ENCODE measurements at regions not wholly inside any gene's neighbourhood (a gene's known extent, or its start where the extent isn't known, plus 50 kb on each side); places are given as distances from the start of the nearest gene placed in this dataset.

GRCh38 chr7:131897016-131897789 is 340.8 kb upstream of the PODXL start:
- TF ChIP-seq TAF1 (IDR thresholded peaks at IDR 0.05; ENCODE audit: low read depth, low read length) (no peak), SPI1 (IDR thresholded peaks at IDR 0.05; ENCODE audit: low read depth, low read length) (no peak), PAX5 (IDR thresholded peaks at IDR 0.05; ENCODE audit: insufficient read depth, low read length, severe bottlenecking) (no peak), POLR2A (IDR thresholded peaks at IDR 0.05; ENCODE audit: low read depth, low read length) (no peak)
- FAIRE-seq (no peak), DNase-seq (ENCODE audit: insufficient read length, low spot score) (no peak)

GRCh38 chr7:131896165-131896863 is 339.9 kb upstream of the PODXL start:
- no peak for TF ChIP-seq TAF1 (IDR thresholded peaks at IDR 0.05; ENCODE audit: low read depth, low read length)
- TF ChIP-seq SPI1 (IDR thresholded peaks at IDR 0.05; ENCODE audit: low read depth, low read length), result no peak
- TF ChIP-seq POLR2A (IDR thresholded peaks at IDR 0.05; ENCODE audit: low read depth, low read length), result no peak
- no peak for TF ChIP-seq POLR2AphosphoS5 (IDR thresholded peaks at IDR 0.05; ENCODE audit: low read depth, low read length)
- TF ChIP-seq POU2F2 (IDR thresholded peaks at IDR 0.05; ENCODE audit: low read depth, low read length), result no peak
- TF ChIP-seq PAX5 (IDR thresholded peaks at IDR 0.05; ENCODE audit: insufficient read depth, low read length, severe bottlenecking), result no peak
- FAIRE-seq, result no peak
- no peak for DNase-seq (ENCODE audit: insufficient read length, low spot score)

GRCh38 chr7:131895541-131896164 is 339.2 kb upstream of the PODXL start:
- FAIRE-seq, result no peak
- TF ChIP-seq POU2F2 (IDR thresholded peaks at IDR 0.05; ENCODE audit: low read depth, low read length) (no peak), SPI1 (IDR thresholded peaks at IDR 0.05; ENCODE audit: low read depth, low read length) (no peak), PAX5 (IDR thresholded peaks at IDR 0.05; ENCODE audit: insufficient read depth, low read length, severe bottlenecking) (no peak), POLR2AphosphoS5 (IDR thresholded peaks at IDR 0.05; ENCODE audit: low read depth, low read length) (no peak), TAF1 (IDR thresholded peaks at IDR 0.05; ENCODE audit: low read depth, low read length) (no peak), POLR2A (IDR thresholded peaks at IDR 0.05; ENCODE audit: low read depth, low read length) (no peak)
- DNase-seq (ENCODE audit: insufficient read length, low spot score), result no peak

GRCh38 chr7:131893631-131894340 is 337.4 kb upstream of the PODXL start:
- no peak for DNase-seq (ENCODE audit: insufficient read length, low spot score)
- FAIRE-seq, result no peak
- TF ChIP-seq POU2F2 (IDR thresholded peaks at IDR 0.05; ENCODE audit: low read depth, low read length) (no peak), POLR2A (IDR thresholded peaks at IDR 0.05; ENCODE audit: low read depth, low read length) (no peak), SPI1 (IDR thresholded peaks at IDR 0.05; ENCODE audit: low read depth, low read length) (no peak)

GRCh38 chr7:131890176-131890575 is 333.7 kb upstream of the PODXL start:
- FAIRE-seq (no peak), DNase-seq (ENCODE audit: insufficient read length, low spot score) (no peak)
- no peak for TF ChIP-seq SPI1 (IDR thresholded peaks at IDR 0.05; ENCODE audit: low read depth, low read length)
- no peak for TF ChIP-seq TAF1 (IDR thresholded peaks at IDR 0.05; ENCODE audit: low read depth, low read length)
- no peak for TF ChIP-seq POLR2A (IDR thresholded peaks at IDR 0.05; ENCODE audit: low read depth, low read length)
- TF ChIP-seq POU2F2 (IDR thresholded peaks at IDR 0.05; ENCODE audit: low read depth, low read length), result no peak
- no peak for TF ChIP-seq PAX5 (IDR thresholded peaks at IDR 0.05; ENCODE audit: insufficient read depth, low read length, severe bottlenecking)
- TF ChIP-seq POLR2AphosphoS5 (IDR thresholded peaks at IDR 0.05; ENCODE audit: low read depth, low read length), result no peak

DNA sequence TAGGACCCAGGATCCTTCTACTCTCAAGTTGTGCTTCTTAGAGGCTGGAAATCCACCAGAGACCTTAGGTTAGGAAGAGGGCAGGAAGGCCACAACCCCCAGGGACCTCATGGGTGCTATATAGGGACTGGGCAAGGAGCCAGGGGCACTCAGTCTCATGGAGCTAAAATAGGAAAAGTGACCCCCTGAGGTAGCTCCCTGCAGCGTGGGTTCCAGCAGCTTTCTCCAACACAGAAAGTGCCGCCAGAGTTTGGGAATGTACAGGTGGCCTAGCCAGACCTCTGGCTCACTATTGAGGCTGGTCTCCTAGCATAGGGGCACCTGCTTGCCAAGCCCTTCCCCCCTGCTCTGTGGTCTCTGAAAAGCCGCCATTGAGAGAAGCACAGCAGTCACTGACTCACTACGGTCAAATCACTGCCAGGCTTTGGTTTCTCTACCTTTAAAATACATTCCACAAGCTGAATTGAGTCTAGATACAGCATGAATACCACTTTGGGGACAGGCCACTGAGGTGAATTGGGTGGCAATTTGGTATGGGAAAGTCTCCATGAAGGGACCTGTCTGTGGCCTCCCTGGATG is 333.2 kb upstream of the PODXL start:
- FAIRE-seq (no peak), DNase-seq (ENCODE audit: insufficient read length, low spot score) (no peak)
- TF ChIP-seq POLR2A (IDR thresholded peaks at IDR 0.05; ENCODE audit: low read depth, low read length) (no peak), POU2F2 (IDR thresholded peaks at IDR 0.05; ENCODE audit: low read depth, low read length) (no peak), SPI1 (IDR thresholded peaks at IDR 0.05; ENCODE audit: low read depth, low read length) (no peak), POLR2AphosphoS5 (IDR thresholded peaks at IDR 0.05; ENCODE audit: low read depth, low read length) (no peak), TAF1 (IDR thresholded peaks at IDR 0.05; ENCODE audit: low read depth, low read length) (no peak), PAX5 (IDR thresholded peaks at IDR 0.05; ENCODE audit: insufficient read depth, low read length, severe bottlenecking) (no peak)

DNA sequence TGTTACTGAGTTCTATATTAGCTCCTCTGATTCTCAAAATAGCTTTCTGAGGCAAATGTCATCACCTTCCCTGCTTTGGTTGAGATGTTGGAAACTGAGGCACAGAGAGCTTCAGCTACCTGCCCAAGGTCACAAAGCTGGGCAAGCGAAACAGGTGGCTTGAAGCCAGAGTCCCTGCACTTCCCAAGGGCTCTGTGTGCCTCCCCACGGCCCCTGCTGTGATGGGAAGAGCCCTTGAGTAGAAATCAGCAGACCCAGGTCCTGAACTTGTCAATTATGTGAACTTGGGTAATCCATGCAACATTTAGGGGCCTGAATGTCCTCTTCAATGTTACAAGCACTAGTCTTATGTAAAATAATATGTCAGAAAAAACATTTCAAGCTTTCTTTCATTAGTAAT is 327.3 kb upstream of the PODXL start:
- TF ChIP-seq TAF1 (IDR thresholded peaks at IDR 0.05; ENCODE audit: low read depth, low read length), result no peak
- TF ChIP-seq POU2F2 (IDR thresholded peaks at IDR 0.05; ENCODE audit: low read depth, low read length), result no peak
- no peak for TF ChIP-seq POLR2A (IDR thresholded peaks at IDR 0.05; ENCODE audit: low read depth, low read length)
- TF ChIP-seq PAX5 (IDR thresholded peaks at IDR 0.05; ENCODE audit: insufficient read depth, low read length, severe bottlenecking), result no peak
- TF ChIP-seq POLR2AphosphoS5 (IDR thresholded peaks at IDR 0.05; ENCODE audit: low read depth, low read length), result no peak
- no peak for TF ChIP-seq SPI1 (IDR thresholded peaks at IDR 0.05; ENCODE audit: low read depth, low read length)
- FAIRE-seq (no peak), DNase-seq (ENCODE audit: insufficient read length, low spot score) (no peak)

DNA sequence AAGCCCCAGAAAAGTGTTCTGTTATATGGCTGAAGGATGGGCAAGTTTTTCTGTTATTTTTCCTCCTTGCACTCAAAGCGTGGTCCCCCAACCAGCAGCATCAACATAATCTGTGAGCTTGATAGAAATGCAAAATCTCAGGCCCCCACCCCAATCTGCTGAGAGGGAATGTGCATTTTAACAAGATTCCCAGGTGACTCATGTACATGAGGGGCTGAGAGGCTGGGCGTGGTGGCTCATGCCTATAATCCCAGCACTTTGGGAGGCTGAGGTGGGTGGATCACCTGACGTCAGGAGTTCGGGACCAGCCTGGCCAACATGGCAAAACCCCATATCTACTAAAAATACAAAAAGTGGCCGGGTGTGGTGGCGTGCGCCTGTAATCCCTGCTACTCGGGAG is 326.8 kb upstream of the PODXL start:
- DNase-seq (ENCODE audit: insufficient read length, low spot score) (no peak), FAIRE-seq (no peak)
- TF ChIP-seq TAF1 (IDR thresholded peaks at IDR 0.05; ENCODE audit: low read depth, low read length) (no peak), POLR2A (IDR thresholded peaks at IDR 0.05; ENCODE audit: low read depth, low read length) (no peak), SPI1 (IDR thresholded peaks at IDR 0.05; ENCODE audit: low read depth, low read length) (no peak), PAX5 (IDR thresholded peaks at IDR 0.05; ENCODE audit: insufficient read depth, low read length, severe bottlenecking) (no peak), POU2F2 (IDR thresholded peaks at IDR 0.05; ENCODE audit: low read depth, low read length) (no peak), POLR2AphosphoS5 (IDR thresholded peaks at IDR 0.05; ENCODE audit: low read depth, low read length) (no peak)
